NCI-H460 (cell line): ENCODE measurements at regions not wholly inside any gene's neighbourhood (a gene's known extent, or its start where the extent isn't known, plus 50 kb on each side); places are given as distances from the start of the nearest gene placed in this dataset.

Source experiments
- DNase-seq: peaks from one replicate; pipeline ENCODE4 v3.0.0-alpha.2; 2016; ENCODE audit warnings: low read depth; ENCODE audit errors: extremely low read depth
- small RNA-seq, 2 experiments: library from RNA; depleted of rRNA; stranded (forward); fragments of <200 nt; gene quantifications; one replicate each; pipeline ENCODE3, GENCODE V24; 2014

GRCh38 chr2:163863073-163863472, 127.3 kb upstream of the FIGN start:
- DNase-seq, result no peak

- no peak for DNase-seq
These were observed 124.1 kb upstream of the FIGN start for GRCh38 chr2:163859951-163860350.

- no peak for DNase-seq
These were observed 121.1 kb upstream of the FIGN start for GRCh38 chr2:163856941-163857340.

- no peak for DNase-seq
These were observed 116.8 kb upstream of the FIGN start for GRCh38 chr2:163852616-163853015.

- DNase-seq, result no peak
These were observed 114.1 kb upstream of the FIGN start for GRCh38 chr2:163849756-163850435.

GRCh38 chr2:163838890-163839289, 103.1 kb upstream of the FIGN start:
- no peak for DNase-seq

GRCh38 chr2:163836167-163836566, 100.4 kb upstream of the FIGN start:
- DNase-seq, result no peak

- no peak for DNase-seq
These were observed 99.0 kb upstream of the FIGN start for GRCh38 chr2:163834841-163835240.

- no peak for DNase-seq
These were observed 98.4 kb upstream of the FIGN start for GRCh38 chr2:163834221-163834620.

GRCh38 chr2:163828771-163829170, 93.0 kb upstream of the FIGN start:
- DNase-seq, result no peak

- DNase-seq, result no peak
These were observed 86.2 kb upstream of the FIGN start for GRCh38 chr2:163822033-163822432.

GRCh38 chr2:163812926-163813520, 77.2 kb upstream of the FIGN start:
- DNase-seq, result no peak

- no peak for DNase-seq
These were observed 72.6 kb upstream of the FIGN start for GRCh38 chr2:163808406-163808805.

- DNase-seq, result no peak
These were observed 66.5 kb upstream of the FIGN start for GRCh38 chr2:163802284-163802683.

GRCh38 chr2:163801486-163801885, 65.7 kb upstream of the FIGN start:
- DNase-seq, result no peak

GRCh38 chr2:163800951-163801381, 65.2 kb upstream of the FIGN start:
- DNase-seq, result no peak

- DNase-seq, result no peak
These were observed 64.0 kb upstream of the FIGN start for GRCh38 chr2:163799807-163800206.

GRCh38 chr2:163794635-163795034, 58.8 kb upstream of the FIGN start:
- no peak for DNase-seq

Small RNA genes in the stretch of these regions (small RNA-seq; reads per million reads assigned to genes)
- 0 reads per million in 2 experiments for gene CYP2C56P
